BE2C (cell line): ENCODE measurements at regions not wholly inside any gene's neighbourhood (a gene's known extent, or its start where the extent isn't known, plus 50 kb on each side); places are given as distances from the start of the nearest gene placed in this dataset.

Experiments
- DNase-seq: peaks from one replicate; pipeline ENCODE4 v3.0.0-alpha.2; 2020
- H3K27me3 ChIP-seq: fragments of 250-450 bp; sonication (Bioruptor Pico); 2 replicates; pipeline ENCODE4 v1.5.1; 2020; ENCODE audit warnings: mild to moderate bottlenecking
- H3K36me3 ChIP-seq: fragments of 250-450 bp; sonication (Bioruptor Pico); 2 replicates; pipeline ENCODE4 v1.5.1; 2020; ENCODE audit warnings: mild to moderate bottlenecking
- H3K4me1 ChIP-seq: fragments of 250-450 bp; sonication (Bioruptor Pico); 2 replicates; pipeline ENCODE4 v1.5.1; 2020
- H3K4me3 ChIP-seq: 2 replicates; pipeline ENCODE4 v1.5.1; 2011; ENCODE audit warnings: low read depth, low read length
- H3K9me3 ChIP-seq: fragments of 250-450 bp; sonication (Bioruptor Pico); 2 replicates; pipeline ENCODE4 v1.5.1; 2020
- TF ChIP-seq, protein P1 (sequence below): IDR thresholded peaks from 2 replicates; pipeline ENCODE4 v1.5.1; 2012; ENCODE audit warnings: mild to moderate bottlenecking, low read depth, low read length

GRCh38 chr16:51458356-51459140 lies 307.5 kb upstream of the SALL1 start:
- Histone ChIP-seq H3K9me3 (no peaks in the 10 kb centered on the region), H3K4me3 (no peak overlapping the region), H3K36me3 (no peaks in the 10 kb centered on the region), H3K27me3 (no peaks in the 10 kb centered on the region), H3K4me1 (no peaks in the 10 kb centered on the region)
- no peak for DNase-seq
- TF ChIP-seq, protein P1, sequence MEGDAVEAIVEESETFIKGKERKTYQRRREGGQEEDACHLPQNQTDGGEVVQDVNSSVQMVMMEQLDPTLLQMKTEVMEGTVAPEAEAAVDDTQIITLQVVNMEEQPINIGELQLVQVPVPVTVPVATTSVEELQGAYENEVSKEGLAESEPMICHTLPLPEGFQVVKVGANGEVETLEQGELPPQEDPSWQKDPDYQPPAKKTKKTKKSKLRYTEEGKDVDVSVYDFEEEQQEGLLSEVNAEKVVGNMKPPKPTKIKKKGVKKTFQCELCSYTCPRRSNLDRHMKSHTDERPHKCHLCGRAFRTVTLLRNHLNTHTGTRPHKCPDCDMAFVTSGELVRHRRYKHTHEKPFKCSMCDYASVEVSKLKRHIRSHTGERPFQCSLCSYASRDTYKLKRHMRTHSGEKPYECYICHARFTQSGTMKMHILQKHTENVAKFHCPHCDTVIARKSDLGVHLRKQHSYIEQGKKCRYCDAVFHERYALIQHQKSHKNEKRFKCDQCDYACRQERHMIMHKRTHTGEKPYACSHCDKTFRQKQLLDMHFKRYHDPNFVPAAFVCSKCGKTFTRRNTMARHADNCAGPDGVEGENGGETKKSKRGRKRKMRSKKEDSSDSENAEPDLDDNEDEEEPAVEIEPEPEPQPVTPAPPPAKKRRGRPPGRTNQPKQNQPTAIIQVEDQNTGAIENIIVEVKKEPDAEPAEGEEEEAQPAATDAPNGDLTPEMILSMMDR = no peak

GRCh38 chr16:51457775-51458174 lies 306.7 kb upstream of the SALL1 start:
- H3K4me3 ChIP-seq = no peak overlapping the region
- H3K36me3 ChIP-seq = no peaks in the 10 kb centered on the region
- no peak for DNase-seq
- no peaks in the 10 kb centered on the region for H3K4me1 ChIP-seq
- no peaks in the 10 kb centered on the region for H3K9me3 ChIP-seq
- no peaks in the 10 kb centered on the region for H3K27me3 ChIP-seq
- TF ChIP-seq, protein P1 = no peak

GRCh38 chr16:51455398-51455797 lies 304.3 kb upstream of the SALL1 start:
- no peaks in the 10 kb centered on the region for H3K36me3 ChIP-seq
- DNase-seq = no peak
- no peaks in the 10 kb centered on the region for H3K9me3 ChIP-seq
- TF ChIP-seq, protein P1 = no peak
- no peaks in the 10 kb centered on the region for H3K27me3 ChIP-seq
- H3K4me1 ChIP-seq = no peaks in the 10 kb centered on the region
- H3K4me3 ChIP-seq = no peak overlapping the region

GRCh38 chr16:51453251-51453650 lies 302.2 kb upstream of the SALL1 start:
- H3K36me3 ChIP-seq = no peaks in the 10 kb centered on the region
- H3K4me3 ChIP-seq = no peak overlapping the region
- H3K27me3 ChIP-seq = no peaks in the 10 kb centered on the region
- no peaks in the 10 kb centered on the region for H3K9me3 ChIP-seq
- TF ChIP-seq, protein P1 = no peak
- H3K4me1 ChIP-seq = no peaks in the 10 kb centered on the region
- no peak for DNase-seq

GRCh38 chr16:51450909-51451308 lies 299.8 kb upstream of the SALL1 start:
- no peak overlapping the region for H3K4me3 ChIP-seq
- no peaks in the 10 kb centered on the region for H3K36me3 ChIP-seq
- no peaks in the 10 kb centered on the region for H3K9me3 ChIP-seq
- no peaks in the 10 kb centered on the region for H3K27me3 ChIP-seq
- H3K4me1 ChIP-seq = no peaks in the 10 kb centered on the region
- TF ChIP-seq, protein P1 = no peak
- DNase-seq = no peak

GRCh38 chr16:51450376-51450775 lies 299.3 kb upstream of the SALL1 start:
- Histone ChIP-seq H3K4me3 (no peak overlapping the region), H3K36me3 (no peaks in the 10 kb centered on the region), H3K9me3 (no peaks in the 10 kb centered on the region), H3K4me1 (no peaks in the 10 kb centered on the region), H3K27me3 (no peaks in the 10 kb centered on the region)
- no peak for DNase-seq
- TF ChIP-seq, protein P1 = no peak
